MM.1S (cell line): ENCODE measurements at regions not wholly inside any gene's neighbourhood (a gene's known extent, or its start where the extent isn't known, plus 50 kb on each side); places are given as distances from the start of the nearest gene placed in this dataset.

Source experiments
- DNase-seq: peaks from one replicate; pipeline ENCODE4 v3.0.0-alpha.2; 2015
- H2AFZ ChIP-seq: fragments of 300-600 bp; sonication (generic); 2 replicates; pipeline ENCODE4 v1.6.0; 2016; ENCODE audit warnings: antibody characterized with exemption, low read length
- H3F3A ChIP-seq: fragments of 300-600 bp; sonication (generic); 2 replicates; pipeline ENCODE4 v1.6.1; 2016; ENCODE audit warnings: mild to moderate bottlenecking, antibody characterized with exemption, low read length, moderate library complexity, mixed read lengths; ENCODE audit not compliant: insufficient read depth
- H3K27ac ChIP-seq: fragments of 300-600 bp; sonication (generic); 2 replicates; pipeline ENCODE4 v1.5.1; 2016; ENCODE audit warnings: mild to moderate bottlenecking, low read length
- H3K27me3 ChIP-seq: fragments of 300-600 bp; sonication (generic); replicated peaks from 2 replicates; pipeline ENCODE4 v1.6.0; 2016; ENCODE audit warnings: low read length; ENCODE audit not compliant: insufficient read depth
- H3K36me3 ChIP-seq: fragments of 300-600 bp; sonication (generic); replicated peaks from 2 replicates; pipeline ENCODE4 v1.6.1; 2016; ENCODE audit warnings: mild to moderate bottlenecking, low read length, mixed read lengths; ENCODE audit not compliant: insufficient read depth
- H3K4me1 ChIP-seq: fragments of 300-600 bp; sonication (generic); 2 replicates; pipeline ENCODE4 v1.6.1; 2016; ENCODE audit warnings: low read length, mixed read lengths
- H3K4me2 ChIP-seq: fragments of 300-600 bp; sonication (generic); 2 replicates; pipeline ENCODE4 v1.6.0; 2016; ENCODE audit warnings: low read depth, low read length
- H3K4me3 ChIP-seq: fragments of 300-600 bp; sonication (generic); 2 replicates; pipeline ENCODE4 v1.5.1; 2016; ENCODE audit warnings: low read length, mixed read lengths
- H3K79me2 ChIP-seq: fragments of 300-600 bp; sonication (generic); 2 replicates; pipeline ENCODE4 v1.6.1; 2016; ENCODE audit warnings: mixed run types, low read length, mixed read lengths
- H3K9ac ChIP-seq: fragments of 300-600 bp; sonication (generic); 2 replicates; pipeline ENCODE4 v1.6.1; 2016; ENCODE audit warnings: low read length, mixed read lengths
- H3K9me2 ChIP-seq: fragments of 300-600 bp; sonication (generic); replicated peaks from 2 replicates; pipeline ENCODE4 v1.6.1; 2016; ENCODE audit warnings: mild to moderate bottlenecking, low read length, mixed read lengths; ENCODE audit not compliant: insufficient read depth
- H3K9me3 ChIP-seq: fragments of 300-600 bp; sonication (generic); replicated peaks from 2 replicates; pipeline ENCODE4 v1.6.1; 2016; ENCODE audit warnings: mild to moderate bottlenecking, low read length, mixed read lengths; ENCODE audit not compliant: insufficient read depth
- H4K20me1 ChIP-seq: fragments of 300-600 bp; sonication (generic); 2 replicates; pipeline ENCODE4 v1.6.1; 2016; ENCODE audit warnings: mild to moderate bottlenecking, low read length, moderate library complexity, mixed read lengths; ENCODE audit not compliant: insufficient read depth
- CTCF ChIP-seq: fragments of 300-600 bp; sonication (generic); IDR thresholded peaks from 2 replicates; pipeline ENCODE4 v1.5.1; 2016; ENCODE audit warnings: antibody characterized with exemption, low read length, mixed read lengths
- EZH2 ChIP-seq: fragments of 300-600 bp; sonication (generic); optimal IDR thresholded peaks from 2 replicates; pipeline ENCODE3; 2017; ENCODE audit warnings: low read depth, mild to moderate bottlenecking, antibody characterized with exemption, low read length, mixed read lengths
- EZH2phosphoT487 ChIP-seq: fragments of 300-600 bp; sonication (generic); IDR thresholded peaks from 2 replicates; pipeline ENCODE4 v1.6.1; 2018; ENCODE audit warnings: antibody characterized with exemption, low read length

- TF ChIP-seq EZH2phosphoT487 (no peak), CTCF (no peak), EZH2 (no peak)
- H3K27ac ChIP-seq: peak overlapping the region; percentile 38; the same call in 1 of the 2 replicates
- no peaks in the 10 kb centered on the region for H3K9me3 ChIP-seq
- no peak overlapping the region for H3K4me3 ChIP-seq
- H3K9me2 ChIP-seq: no peaks in the 10 kb centered on the region
- peaks cover 6% of the 10 kb centered on the region; the same call in 1 of the 2 replicates for H3F3A ChIP-seq
- DNase-seq: peak; percentile 84
- H3K27me3 ChIP-seq: no peaks in the 10 kb centered on the region
- H2AFZ ChIP-seq: no peak overlapping the region
- H3K36me3 ChIP-seq: no peaks in the 10 kb centered on the region
- H3K9ac ChIP-seq: no peak overlapping the region
- H3K4me2 ChIP-seq: peak overlapping the region; percentile 7; the same call in 1 of the 2 replicates
- H3K79me2 ChIP-seq: no peaks in the 10 kb centered on the region
- no peaks in the 10 kb centered on the region for H4K20me1 ChIP-seq
- peaks cover 29% of the 10 kb centered on the region for H3K4me1 ChIP-seq
Measured at GRCh38 chr2:18368008-18368407, 192.4 kb downstream of the RDH14 start.

GRCh38 chr2:18365342-18365741, 195.1 kb downstream of the RDH14 start:
- H3K9me2 ChIP-seq: no peaks in the 10 kb centered on the region
- H4K20me1 ChIP-seq: no peaks in the 10 kb centered on the region
- H3K36me3 ChIP-seq: no peaks in the 10 kb centered on the region
- no peaks in the 10 kb centered on the region for H3K9me3 ChIP-seq
- no peaks in the 10 kb centered on the region for H3K79me2 ChIP-seq
- H3F3A ChIP-seq: peaks cover 6% of the 10 kb centered on the region; the same call in 1 of the 2 replicates
- H3K4me3 ChIP-seq: no peak overlapping the region
- H3K4me1 ChIP-seq: peaks cover 29% of the 10 kb centered on the region
- H2AFZ ChIP-seq: no peak overlapping the region
- no peak overlapping the region for H3K9ac ChIP-seq
- no peak overlapping the region for H3K27ac ChIP-seq
- no peak overlapping the region for H3K4me2 ChIP-seq
- H3K27me3 ChIP-seq: no peaks in the 10 kb centered on the region
- TF ChIP-seq EZH2 (no peak), EZH2phosphoT487 (no peak), CTCF (no peak)
- DNase-seq: no peak

GRCh38 chr2:18363348-18363747, 197.1 kb downstream of the RDH14 start:
- no peak overlapping the region for H3K27ac ChIP-seq
- no peak overlapping the region for H3K4me2 ChIP-seq
- DNase-seq: no peak
- no peaks in the 10 kb centered on the region for H4K20me1 ChIP-seq
- no peaks in the 10 kb centered on the region for H3K27me3 ChIP-seq
- H3K4me1 ChIP-seq: peaks cover 11% of the 10 kb centered on the region
- no peaks in the 10 kb centered on the region for H3K9me3 ChIP-seq
- no peaks in the 10 kb centered on the region for H3K9me2 ChIP-seq
- no peak overlapping the region for H3K4me3 ChIP-seq
- peaks cover 3% of the 10 kb centered on the region; the same call in 1 of the 2 replicates for H3F3A ChIP-seq
- H2AFZ ChIP-seq: no peak overlapping the region
- no peaks in the 10 kb centered on the region for H3K36me3 ChIP-seq
- H3K9ac ChIP-seq: no peak overlapping the region
- TF ChIP-seq EZH2 (no peak), EZH2phosphoT487 (no peak), CTCF (no peak)
- no peaks in the 10 kb centered on the region for H3K79me2 ChIP-seq
